ENCODE measurements at regions not wholly inside any gene's neighbourhood (a gene's known extent, or its start where the extent isn't known, plus 50 kb on each side); places are given as distances from the start of the nearest gene placed in this dataset.
"Not testable (repeated sequence)": the region's sequence is repeated elsewhere in the genome, so short reads cannot be mapped to it uniquely, and the experiment has no call there.

DNA sequence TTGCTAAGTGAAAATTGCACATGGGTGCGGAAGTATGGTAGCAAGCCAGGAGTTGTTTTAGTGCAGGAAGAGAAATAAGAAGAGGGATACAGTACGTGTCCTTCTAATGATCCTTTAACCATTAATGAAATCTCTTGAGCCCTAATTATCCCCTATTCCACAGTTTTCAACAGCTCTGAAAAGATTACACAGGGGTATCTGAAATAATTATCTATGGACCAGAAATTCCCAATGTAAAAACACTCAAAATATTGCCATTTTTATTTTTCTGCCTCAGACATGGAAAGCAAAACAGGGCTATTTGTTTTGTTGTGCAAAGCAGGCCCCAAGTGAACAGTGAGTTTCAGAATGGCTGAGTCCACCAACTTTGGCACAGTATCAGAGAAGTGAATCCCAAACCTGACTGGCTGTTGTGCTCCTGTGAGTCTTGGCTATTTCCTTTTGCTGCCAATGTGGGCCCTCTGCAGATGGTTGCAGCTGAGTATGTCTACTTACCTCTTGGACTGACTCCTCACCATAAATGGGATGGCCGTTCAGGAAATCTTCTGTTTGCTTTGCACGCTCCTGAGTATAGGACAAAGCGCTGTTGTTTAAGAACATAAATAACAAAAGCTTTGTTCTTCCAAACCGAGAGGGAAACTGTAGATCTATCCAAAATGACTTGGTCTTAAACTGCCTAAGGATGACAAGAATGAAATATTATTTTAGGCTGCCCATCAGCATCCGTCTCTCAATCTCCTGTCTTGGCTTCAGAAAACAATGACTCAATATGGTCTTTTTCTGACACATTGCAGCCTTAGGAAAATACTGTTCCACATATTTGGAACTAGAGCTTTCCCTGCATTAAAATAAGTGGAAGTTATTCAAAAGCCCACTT is 204.1 kb downstream of the DEPDC1B start:
- Histone ChIP-seq H3K27me3 (no peaks in the 10 kb centered on the region), H3K9me3 (no peaks in the 10 kb centered on the region), H3K4me1 (peaks cover 0 to 46% (median 21%) of the 10 kb centered on the region in 4 donors), H3K27ac (replicated peaks in 1 of 4) (no peak overlapping the region), H3K36me3 (no peaks in the 10 kb centered on the region), H3K4me3 (no peak overlapping the region)
- 81% methylated on average over 7 of the region's 7 CpGs for WGBS
- no peak for DNase-seq (ENCODE audit: extremely low spot score)
- intact Hi-C loops (cut with DNase I): no loop called here
- TF ChIP-seq POLR2A (IDR thresholded peaks at IDR 0.05; ENCODE audit: low read depth): no peak
- TF ChIP-seq, protein P1, sequence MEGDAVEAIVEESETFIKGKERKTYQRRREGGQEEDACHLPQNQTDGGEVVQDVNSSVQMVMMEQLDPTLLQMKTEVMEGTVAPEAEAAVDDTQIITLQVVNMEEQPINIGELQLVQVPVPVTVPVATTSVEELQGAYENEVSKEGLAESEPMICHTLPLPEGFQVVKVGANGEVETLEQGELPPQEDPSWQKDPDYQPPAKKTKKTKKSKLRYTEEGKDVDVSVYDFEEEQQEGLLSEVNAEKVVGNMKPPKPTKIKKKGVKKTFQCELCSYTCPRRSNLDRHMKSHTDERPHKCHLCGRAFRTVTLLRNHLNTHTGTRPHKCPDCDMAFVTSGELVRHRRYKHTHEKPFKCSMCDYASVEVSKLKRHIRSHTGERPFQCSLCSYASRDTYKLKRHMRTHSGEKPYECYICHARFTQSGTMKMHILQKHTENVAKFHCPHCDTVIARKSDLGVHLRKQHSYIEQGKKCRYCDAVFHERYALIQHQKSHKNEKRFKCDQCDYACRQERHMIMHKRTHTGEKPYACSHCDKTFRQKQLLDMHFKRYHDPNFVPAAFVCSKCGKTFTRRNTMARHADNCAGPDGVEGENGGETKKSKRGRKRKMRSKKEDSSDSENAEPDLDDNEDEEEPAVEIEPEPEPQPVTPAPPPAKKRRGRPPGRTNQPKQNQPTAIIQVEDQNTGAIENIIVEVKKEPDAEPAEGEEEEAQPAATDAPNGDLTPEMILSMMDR (IDR thresholded peaks at IDR 0.05): no peak
- TF ChIP-seq EP300 (IDR thresholded peaks at IDR 0.05): no peak
- no peak for TF ChIP-seq POLR2AphosphoS5 (IDR thresholded peaks at IDR 0.05)

DNA sequence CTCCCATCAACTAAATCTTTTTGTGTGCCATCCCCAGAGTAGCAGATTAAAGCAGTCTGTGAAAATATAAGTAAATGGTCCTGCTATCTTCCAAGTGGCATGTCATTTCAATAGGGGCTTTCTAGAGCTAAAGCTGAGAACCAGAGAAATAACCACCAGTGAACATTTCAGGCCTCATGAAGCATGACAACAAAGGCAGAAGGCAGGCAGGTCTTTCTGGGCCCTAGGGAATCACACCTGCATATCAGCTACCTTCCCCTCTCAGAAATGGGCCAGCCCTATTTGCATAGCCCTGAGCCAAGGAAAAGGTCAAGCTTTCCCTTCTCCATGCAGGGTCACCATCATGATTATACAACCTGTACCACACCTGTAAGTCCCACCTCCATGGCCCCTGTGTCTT is 205.3 kb downstream of the DEPDC1B start:
- intact Hi-C loops (cut with DNase I): no loop called here
- no peaks in the 10 kb centered on the region for H3K27me3 ChIP-seq
- peak overlapping the region in 1 of 4 donors; percentile 25 for H3K27ac ChIP-seq (replicated peaks in 1 of 4)
- no peak for DNase-seq (ENCODE audit: extremely low spot score)
- H3K4me3 ChIP-seq: no peak overlapping the region
- no peaks in the 10 kb centered on the region for H3K36me3 ChIP-seq
- peaks cover 0 to 45% (median 30%) of the 10 kb centered on the region in 4 donors for H3K4me1 ChIP-seq
- no peaks in the 10 kb centered on the region for H3K9me3 ChIP-seq
- TF ChIP-seq, protein P1 (IDR thresholded peaks at IDR 0.05): no peak
- no peak for TF ChIP-seq POLR2AphosphoS5 (IDR thresholded peaks at IDR 0.05)
- no peak for TF ChIP-seq EP300 (IDR thresholded peaks at IDR 0.05)
- TF ChIP-seq POLR2A (IDR thresholded peaks at IDR 0.05; ENCODE audit: low read depth): no peak

GRCh38 chr5:60494144-60494543 is 205.8 kb downstream of the DEPDC1B start:
- no peak overlapping the region for H3K4me3 ChIP-seq
- intact Hi-C loops (cut with DNase I): no loop called here
- no peaks in the 10 kb centered on the region for H3K9me3 ChIP-seq
- no peaks in the 10 kb centered on the region for H3K27me3 ChIP-seq
- DNase-seq (ENCODE audit: extremely low spot score): no peak
- peaks cover 0 to 40% (median 31%) of the 10 kb centered on the region in 4 donors for H3K4me1 ChIP-seq
- TF ChIP-seq POLR2A (IDR thresholded peaks at IDR 0.05; ENCODE audit: low read depth): no peak
- 81% methylated on average over 3 of the region's 3 CpGs for WGBS
- peak overlapping the region in 1 of 4 donors; percentile 25 for H3K27ac ChIP-seq (replicated peaks in 1 of 4)
- no peaks in the 10 kb centered on the region for H3K36me3 ChIP-seq

DNA sequence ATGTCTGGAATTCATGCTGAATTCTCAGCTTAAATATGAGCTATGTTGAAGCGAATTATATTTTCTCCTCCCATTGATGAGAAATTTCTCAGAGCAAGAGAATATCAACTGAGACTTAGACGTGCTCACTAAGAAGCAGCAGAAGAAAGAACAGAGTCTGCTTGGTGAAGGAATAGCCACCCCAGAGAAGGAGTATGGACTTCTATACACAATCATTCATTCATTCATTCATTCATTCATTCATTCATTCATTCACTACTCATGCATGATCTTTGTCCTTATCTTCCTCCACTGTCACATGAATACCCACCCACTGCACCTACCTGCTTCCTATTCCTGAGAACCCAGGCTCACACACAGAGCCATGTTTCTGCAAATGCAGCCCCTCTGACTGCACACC is 206.6 kb downstream of the DEPDC1B start:
- Histone ChIP-seq H3K27me3 (peaks cover 0 to 2% (median 0%) of the 10 kb centered on the region in 4 donors), H3K9me3 (no peaks in the 10 kb centered on the region), H3K36me3 (no peaks in the 10 kb centered on the region), H3K4me3 (no peak overlapping the region), H3K4me1 (peaks cover 0 to 36% (median 28%) of the 10 kb centered on the region in 4 donors), H3K27ac (replicated peaks in 1 of 4) (no peak overlapping the region)
- DNase-seq (ENCODE audit: extremely low spot score): no peak
- intact Hi-C loops (cut with DNase I): no loop called here
- 96% methylated on average over 2 of the region's 2 CpGs for WGBS
- TF ChIP-seq POLR2A (IDR thresholded peaks at IDR 0.05; ENCODE audit: low read depth) (no peak), EP300 (IDR thresholded peaks at IDR 0.05) (no peak), POLR2AphosphoS5 (IDR thresholded peaks at IDR 0.05) (no peak)
- TF ChIP-seq, protein P1 (IDR thresholded peaks at IDR 0.05): no peak

DNA sequence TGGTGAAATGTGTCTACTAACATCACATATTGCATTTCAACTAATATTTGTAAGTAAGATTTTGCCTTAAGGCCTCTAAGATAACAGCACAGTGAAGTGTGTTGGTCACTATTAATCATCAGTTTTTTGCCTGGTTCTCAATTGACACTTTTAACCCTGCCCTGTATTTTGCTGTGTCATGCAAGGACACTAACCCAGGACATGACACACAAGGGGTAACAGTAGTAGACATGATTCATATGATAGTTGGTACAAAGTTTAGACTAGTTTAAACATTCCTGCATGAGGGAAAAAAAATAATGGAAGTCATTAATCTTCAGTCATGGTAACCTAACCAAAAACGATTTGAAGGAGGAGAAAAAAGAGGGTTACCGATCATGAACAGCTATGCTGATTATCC is 207.0 kb downstream of the DEPDC1B start:
- no peak overlapping the region for H3K4me3 ChIP-seq
- intact Hi-C loops (cut with DNase I): no loop called here
- 53% methylated on average over 2 of the region's 2 CpGs for WGBS

DNA sequence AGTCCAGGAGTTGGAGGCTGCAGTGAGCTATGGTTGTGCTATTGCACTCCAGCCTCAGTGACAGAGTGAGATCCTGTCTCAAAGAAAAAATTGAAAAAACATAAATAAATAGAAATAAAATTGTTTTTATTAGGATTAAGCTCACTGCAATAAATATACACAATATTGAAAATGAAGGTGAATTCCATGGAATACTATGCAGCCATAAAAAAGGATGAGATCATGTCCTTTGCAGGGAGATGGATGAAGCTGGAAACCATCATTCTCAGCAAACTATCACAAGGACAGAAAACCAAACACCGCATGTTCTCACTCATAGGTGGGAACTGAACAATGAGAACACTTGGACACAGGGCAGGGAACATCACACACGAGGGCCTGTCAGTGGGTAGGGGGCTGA is 207.6 kb downstream of the DEPDC1B start:
- H3K9me3 ChIP-seq; H3K27me3 ChIP-seq; H3K4me3 ChIP-seq; H3K27ac ChIP-seq (replicated peaks in 1 of 4); H3K36me3 ChIP-seq; DNase-seq (ENCODE audit: extremely low spot score); intact Hi-C loops (cut with DNase I): not testable (repeated sequence)
- WGBS: 98% methylated on average over 2 of the region's 2 CpGs
- H3K4me1 ChIP-seq: peaks cover 0 to 28% (median 24%) of the 10 kb centered on the region in 4 donors

More for the DNA sequence above, 207.0 kb downstream of the DEPDC1B start:
- H3K9me3 ChIP-seq: no peaks in the 10 kb centered on the region
- TF ChIP-seq, protein P1 (IDR thresholded peaks at IDR 0.05): no peak
- TF ChIP-seq POLR2AphosphoS5 (IDR thresholded peaks at IDR 0.05) (no peak), POLR2A (IDR thresholded peaks at IDR 0.05; ENCODE audit: low read depth) (no peak), EP300 (IDR thresholded peaks at IDR 0.05) (no peak)
- no peak overlapping the region for H3K27ac ChIP-seq (replicated peaks in 1 of 4)
- DNase-seq (ENCODE audit: extremely low spot score): no peak
- no peaks in the 10 kb centered on the region for H3K36me3 ChIP-seq
- peaks cover 0 to 4% (median 0%) of the 10 kb centered on the region in 4 donors for H3K27me3 ChIP-seq
- peaks cover 0 to 34% (median 26%) of the 10 kb centered on the region in 4 donors for H3K4me1 ChIP-seq
